OCI-LY7 (cell line): ENCODE measurements at regions not wholly inside any gene's neighbourhood (a gene's known extent, or its start where the extent isn't known, plus 50 kb on each side); places are given as distances from the start of the nearest gene placed in this dataset.

ENCODE experiments used
- CTCF ChIP-seq: fragments of 200-600 bp; sonication (generic); conservative IDR thresholded peaks from 2 replicates; pipeline ENCODE4 v1.5.1; 2014; ENCODE audit warnings: mild to moderate bottlenecking, antibody characterized with exemption, low read length, moderate library complexity, mixed read lengths
- EZH2phosphoT487 ChIP-seq: fragments of 200-600 bp; sonication (generic); IDR thresholded peaks from 2 replicates; pipeline ENCODE4 v1.6.1; 2018; ENCODE audit warnings: low read depth, borderline replicate concordance, mild to moderate bottlenecking, mixed run types, antibody characterized with exemption, low read length, moderate library complexity, mixed read lengths

GRCh38 chr1:162928141-162928540 is 67.2 kb upstream of the CCDC190 start:
- TF ChIP-seq CTCF, result no peak
- no peak for TF ChIP-seq EZH2phosphoT487
